ENCODE measurements at regions not wholly inside any gene's neighbourhood (a gene's known extent, or its start where the extent isn't known, plus 50 kb on each side); places are given as distances from the start of the nearest gene placed in this dataset.
"Not testable (repeated sequence)": the region's sequence is repeated elsewhere in the genome, so short reads cannot be mapped to it uniquely, and the experiment has no call there.

GRCh38 chr20:57814529-57814928, 104.7 kb upstream of the PMEPA1 start:
- no peak for DNase-seq
- TF ChIP-seq CTCF (IDR thresholded peaks at IDR 0.05 in 4 of 5, conservative IDR thresholded peaks at IDR 0.05 in 1 of 5) (no peak), POLR2A (IDR thresholded peaks at IDR 0.05) (no peak)
- in situ Hi-C loops (cut with MboI; ENCODE audit: low sequenced_read_pairs in 4 of 4): no loop called here

GRCh38 chr20:57813509-57814269, 103.9 kb upstream of the PMEPA1 start:
- intact Hi-C loops (cut with DNase I; ENCODE audit: low total_unique reads): no loop called here
- Histone ChIP-seq H3K27me3 (no peaks in the 10 kb centered on the region), H3K36me3 (no peaks in the 10 kb centered on the region), H3K4me3 (no peak overlapping the region), H3K4me1 (peaks cover 7 to 20% of the 10 kb centered on the region in 2 donors), H3K9me3 (no peaks in the 10 kb centered on the region), H3K27ac (no peak overlapping the region)
- no peak for DNase-seq
- TF ChIP-seq CTCF (IDR thresholded peaks at IDR 0.05 in 4 of 5, conservative IDR thresholded peaks at IDR 0.05 in 1 of 5): no peak
- no peak for TF ChIP-seq POLR2A (IDR thresholded peaks at IDR 0.05)
- ATAC-seq: no peak
- in situ Hi-C loops (cut with MboI; ENCODE audit: low sequenced_read_pairs in 4 of 4): no loop called here

More at GRCh38 chr20:57814529-57814928, 104.7 kb upstream of the PMEPA1 start:
- Histone ChIP-seq H3K9me3 (no peaks in the 10 kb centered on the region), H3K27me3 (no peaks in the 10 kb centered on the region), H3K4me3 (no peak overlapping the region), H3K36me3 (no peaks in the 10 kb centered on the region), H3K27ac (no peak overlapping the region), H3K4me1 (peaks cover 7 to 20% of the 10 kb centered on the region in 2 donors)
- ATAC-seq: no peak
- intact Hi-C loops (cut with DNase I; ENCODE audit: low total_unique reads): no loop called here

GRCh38 chr20:57812632-57813031, 102.8 kb upstream of the PMEPA1 start:
- Histone ChIP-seq H3K27ac (peak overlapping the region in 2 of 4 donors; percentile 26 to 49), H3K4me1 (peaks cover 7 to 20% of the 10 kb centered on the region in 2 donors)
- ATAC-seq: peak; percentile 75 to 79
- intact Hi-C loops (cut with DNase I; ENCODE audit: low total_unique reads); H3K36me3 ChIP-seq; H3K4me3 ChIP-seq; H3K27me3 ChIP-seq; H3K9me3 ChIP-seq; DNase-seq; in situ Hi-C loops (cut with MboI; ENCODE audit: low sequenced_read_pairs in 4 of 4): not testable (repeated sequence)

GRCh38 chr20:57811374-57812020, 101.7 kb upstream of the PMEPA1 start:
- Histone ChIP-seq H3K27me3 (no peaks in the 10 kb centered on the region), H3K27ac (no peak overlapping the region), H3K4me1 (peaks cover 7 to 20% of the 10 kb centered on the region in 2 donors), H3K9me3 (no peaks in the 10 kb centered on the region), H3K4me3 (no peak overlapping the region), H3K36me3 (no peaks in the 10 kb centered on the region)
- TF ChIP-seq CTCF (IDR thresholded peaks at IDR 0.05 in 4 of 5, conservative IDR thresholded peaks at IDR 0.05 in 1 of 5) (no peak), POLR2A (IDR thresholded peaks at IDR 0.05) (no peak)
- in situ Hi-C loops (cut with MboI; ENCODE audit: low sequenced_read_pairs in 4 of 4) (no loop called here), intact Hi-C loops (cut with DNase I; ENCODE audit: low total_unique reads) (no loop called here)
- ATAC-seq (peak in 1 of 2 donors; percentile 28), DNase-seq (no peak)

- no peaks in the 10 kb centered on the region for H3K9me3 ChIP-seq
- no peak for TF ChIP-seq POLR2A (IDR thresholded peaks at IDR 0.05)
- TF ChIP-seq CTCF (IDR thresholded peaks at IDR 0.05 in 4 of 5, conservative IDR thresholded peaks at IDR 0.05 in 1 of 5): no peak
- ATAC-seq (no peak), DNase-seq (no peak)
- no peak overlapping the region for H3K27ac ChIP-seq
- peaks cover 7 to 20% of the 10 kb centered on the region in 2 donors for H3K4me1 ChIP-seq
- no peaks in the 10 kb centered on the region for H3K36me3 ChIP-seq
- in situ Hi-C loops (cut with MboI; ENCODE audit: low sequenced_read_pairs in 4 of 4) (no loop called here), intact Hi-C loops (cut with DNase I; ENCODE audit: low total_unique reads) (no loop called here)
- no peaks in the 10 kb centered on the region for H3K27me3 ChIP-seq
- H3K4me3 ChIP-seq: no peak overlapping the region
These were observed 100.9 kb upstream of the PMEPA1 start for GRCh38 chr20:57810511-57811373.
